HL-60 (cell line): ENCODE measurements at regions not wholly inside any gene's neighbourhood (a gene's known extent, or its start where the extent isn't known, plus 50 kb on each side); places are given as distances from the start of the nearest gene placed in this dataset.

Experiments used
- CTCF ChIP-seq: IDR thresholded peaks from one replicate; pipeline ENCODE4 v1.5.1; 2011; ENCODE audit warnings: low read length, control low read depth, inconsistent platforms; ENCODE audit not compliant: insufficient read depth
- GABPA ChIP-seq: IDR thresholded peaks from 2 replicates; pipeline ENCODE4 v1.6.1; 2012; ENCODE audit warnings: low read depth
- POLR2AphosphoS5 ChIP-seq: IDR thresholded peaks from 2 replicates; pipeline ENCODE4 v1.6.1; 2012; ENCODE audit warnings: low read depth
- SPI1 ChIP-seq: IDR thresholded peaks from 2 replicates; pipeline ENCODE4 v1.6.1; 2012; ENCODE audit warnings: low read depth, mild to moderate bottlenecking, borderline replicate concordance

GRCh38 chr5:123681061-123681460 is 169.1 kb downstream of the CSNK1G3 start:
- no peak for TF ChIP-seq CTCF
- no peak for TF ChIP-seq POLR2AphosphoS5
- TF ChIP-seq GABPA = no peak
- no peak for TF ChIP-seq SPI1
